ENCODE measurements at regions not wholly inside any gene's neighbourhood (a gene's known extent, or its start where the extent isn't known, plus 50 kb on each side); places are given as distances from the start of the nearest gene placed in this dataset.

DNA sequence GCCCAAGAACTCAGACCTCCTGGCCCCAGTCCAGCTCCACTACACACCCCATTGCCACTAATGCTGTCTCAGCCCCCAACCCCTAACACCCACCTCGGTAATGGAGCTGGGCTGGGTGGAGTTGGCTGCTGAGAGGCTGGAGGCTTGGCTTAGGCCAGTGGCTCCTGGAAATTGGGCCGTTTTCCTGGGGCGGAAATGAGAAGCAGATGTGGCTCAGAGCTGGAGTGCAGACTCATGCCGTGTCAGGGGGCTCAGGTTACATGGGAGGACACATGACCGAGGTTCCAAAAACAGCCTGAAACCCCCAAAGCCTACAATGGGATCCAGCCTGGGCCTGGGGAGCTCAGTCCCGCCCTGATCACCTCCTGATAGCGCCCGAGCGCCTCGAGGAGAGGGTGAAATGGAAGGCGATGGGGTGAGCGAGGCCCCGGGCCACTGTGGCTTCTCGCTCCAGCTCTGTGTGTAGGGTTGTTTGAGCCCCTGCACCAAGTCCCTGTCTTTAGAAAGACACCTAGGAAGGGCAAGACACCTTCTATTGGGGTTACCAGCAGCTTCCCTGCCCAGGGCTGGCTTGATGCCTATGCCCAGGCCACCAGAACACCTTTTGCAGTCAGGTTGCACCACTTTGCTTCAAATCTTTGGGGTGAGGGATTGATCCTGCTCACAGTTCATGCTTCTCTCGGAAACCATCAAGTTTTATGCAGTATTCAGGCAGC, 175.7 kb upstream of the HAAO start:
- ChIA-PET CTCF (no interaction called here), POLR2A (ENCODE audit: low non-redundant PET) (no interaction called here)
- peak; percentile 41 for DNase-seq (ENCODE audit: low spot score)
- Histone ChIP-seq H3K27ac (ENCODE audit: low read depth, low read length, poor library complexity, severe bottlenecking) (no peak overlapping the region), H3K9me3 (ENCODE audit: low read depth, low read length, poor library complexity, severe bottlenecking) (no peaks in the 10 kb centered on the region), H3K4me3 (ENCODE audit: low read depth, low read length, poor library complexity, severe bottlenecking) (no peak overlapping the region), H3K27me3 (replicated peaks; ENCODE audit: insufficient read depth, low read depth, low read length, poor library complexity) (no peaks in the 10 kb centered on the region), H3K4me1 (ENCODE audit: insufficient read depth, low read length, poor library complexity, severe bottlenecking) (no peaks in the 10 kb centered on the region), H3K36me3 (ENCODE audit: insufficient read depth, low read length, poor library complexity, severe bottlenecking) (no peaks in the 10 kb centered on the region)
- intact Hi-C loops (cut with micrococcal nuclease; ENCODE audit: unreplicated experiment) = no loop called here
- no TSS peak for BruUV-seq (replicated peaks)
- TF ChIP-seq, protein P1, sequence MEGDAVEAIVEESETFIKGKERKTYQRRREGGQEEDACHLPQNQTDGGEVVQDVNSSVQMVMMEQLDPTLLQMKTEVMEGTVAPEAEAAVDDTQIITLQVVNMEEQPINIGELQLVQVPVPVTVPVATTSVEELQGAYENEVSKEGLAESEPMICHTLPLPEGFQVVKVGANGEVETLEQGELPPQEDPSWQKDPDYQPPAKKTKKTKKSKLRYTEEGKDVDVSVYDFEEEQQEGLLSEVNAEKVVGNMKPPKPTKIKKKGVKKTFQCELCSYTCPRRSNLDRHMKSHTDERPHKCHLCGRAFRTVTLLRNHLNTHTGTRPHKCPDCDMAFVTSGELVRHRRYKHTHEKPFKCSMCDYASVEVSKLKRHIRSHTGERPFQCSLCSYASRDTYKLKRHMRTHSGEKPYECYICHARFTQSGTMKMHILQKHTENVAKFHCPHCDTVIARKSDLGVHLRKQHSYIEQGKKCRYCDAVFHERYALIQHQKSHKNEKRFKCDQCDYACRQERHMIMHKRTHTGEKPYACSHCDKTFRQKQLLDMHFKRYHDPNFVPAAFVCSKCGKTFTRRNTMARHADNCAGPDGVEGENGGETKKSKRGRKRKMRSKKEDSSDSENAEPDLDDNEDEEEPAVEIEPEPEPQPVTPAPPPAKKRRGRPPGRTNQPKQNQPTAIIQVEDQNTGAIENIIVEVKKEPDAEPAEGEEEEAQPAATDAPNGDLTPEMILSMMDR (conservative IDR thresholded peaks at IDR 0.05; ENCODE audit: low read depth, low read length) = no peak
- no peak for TF ChIP-seq EZH2 (IDR thresholded peaks at IDR 0.05; ENCODE audit: borderline replicate concordance, low read depth, low read length, poor library complexity, severe bottlenecking)

DNA sequence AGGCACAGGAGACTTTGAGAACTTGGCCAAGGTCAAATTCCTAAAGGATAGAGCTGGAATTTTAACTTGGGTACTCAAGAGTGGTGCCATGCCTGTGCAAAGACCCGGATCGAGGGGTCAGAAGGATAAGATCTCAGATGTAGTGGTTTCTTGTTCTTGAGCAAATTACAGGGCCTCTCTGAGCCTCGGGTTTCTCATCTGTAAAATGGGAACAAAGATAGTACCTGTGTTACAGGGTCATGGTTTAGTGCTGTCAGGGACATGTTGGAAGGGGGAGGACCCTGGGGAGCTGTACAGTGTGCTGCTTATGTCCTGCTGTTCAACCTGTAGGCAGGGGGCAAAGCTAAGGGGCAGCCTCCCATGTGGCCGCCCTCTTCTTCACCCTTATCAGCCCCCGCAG, 173.5 kb upstream of the HAAO start:
- H3K36me3 ChIP-seq (ENCODE audit: insufficient read depth, low read length, poor library complexity, severe bottlenecking) = no peaks in the 10 kb centered on the region
- intact Hi-C loops (cut with micrococcal nuclease; ENCODE audit: unreplicated experiment) = no loop called here
- no peaks in the 10 kb centered on the region for H3K27me3 ChIP-seq (replicated peaks; ENCODE audit: insufficient read depth, low read depth, low read length, poor library complexity)
- ChIA-PET POLR2A (ENCODE audit: low non-redundant PET) (no interaction called here), CTCF (no interaction called here)
- BruUV-seq (replicated peaks) = no TSS peak
- no peak for DNase-seq (ENCODE audit: low spot score)
- H3K27ac ChIP-seq (ENCODE audit: low read depth, low read length, poor library complexity, severe bottlenecking) = no peak overlapping the region
- no peaks in the 10 kb centered on the region for H3K9me3 ChIP-seq (ENCODE audit: low read depth, low read length, poor library complexity, severe bottlenecking)
- no peaks in the 10 kb centered on the region for H3K4me1 ChIP-seq (ENCODE audit: insufficient read depth, low read length, poor library complexity, severe bottlenecking)
- H3K4me3 ChIP-seq (ENCODE audit: low read depth, low read length, poor library complexity, severe bottlenecking) = no peak overlapping the region
- TF ChIP-seq EZH2 (IDR thresholded peaks at IDR 0.05; ENCODE audit: borderline replicate concordance, low read depth, low read length, poor library complexity, severe bottlenecking) = no peak
- TF ChIP-seq, protein P1 (conservative IDR thresholded peaks at IDR 0.05; ENCODE audit: low read depth, low read length) = no peak

DNA sequence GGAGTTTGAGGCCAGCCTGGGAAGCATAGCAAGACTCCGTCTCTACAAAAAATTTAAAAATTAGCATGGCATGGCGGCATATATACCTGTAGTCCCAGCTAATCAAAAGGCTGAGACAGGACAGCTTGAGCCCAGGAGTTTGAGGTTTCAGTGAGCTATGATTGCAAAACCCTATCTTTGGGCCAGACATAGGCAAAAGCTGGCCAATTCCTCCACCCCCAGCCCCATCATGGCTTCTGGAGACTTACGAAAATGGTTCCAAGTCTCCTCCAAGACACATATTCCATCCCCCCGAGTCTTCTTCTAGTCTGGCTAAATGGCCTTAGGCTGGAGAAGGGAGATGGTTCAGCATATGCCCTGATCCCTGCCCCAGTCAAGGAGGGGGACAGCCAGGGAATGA, 172.8 kb upstream of the HAAO start:
- Histone ChIP-seq H3K27me3 (replicated peaks; ENCODE audit: insufficient read depth, low read depth, low read length, poor library complexity) (no peaks in the 10 kb centered on the region), H3K36me3 (ENCODE audit: insufficient read depth, low read length, poor library complexity, severe bottlenecking) (no peaks in the 10 kb centered on the region), H3K9me3 (ENCODE audit: low read depth, low read length, poor library complexity, severe bottlenecking) (no peaks in the 10 kb centered on the region), H3K27ac (ENCODE audit: low read depth, low read length, poor library complexity, severe bottlenecking) (no peak overlapping the region), H3K4me3 (ENCODE audit: low read depth, low read length, poor library complexity, severe bottlenecking) (no peak overlapping the region), H3K4me1 (ENCODE audit: insufficient read depth, low read length, poor library complexity, severe bottlenecking) (no peaks in the 10 kb centered on the region)
- BruUV-seq (replicated peaks) = no TSS peak
- no peak for TF ChIP-seq EZH2 (IDR thresholded peaks at IDR 0.05; ENCODE audit: borderline replicate concordance, low read depth, low read length, poor library complexity, severe bottlenecking)
- TF ChIP-seq, protein P1 (conservative IDR thresholded peaks at IDR 0.05; ENCODE audit: low read depth, low read length) = no peak
- intact Hi-C loops (cut with micrococcal nuclease; ENCODE audit: unreplicated experiment) = no loop called here
- ChIA-PET CTCF (no interaction called here), POLR2A (ENCODE audit: low non-redundant PET) (no interaction called here)
- no peak for DNase-seq (ENCODE audit: low spot score)
